ENCODE measurements at regions not wholly inside any gene's neighbourhood (a gene's known extent, or its start where the extent isn't known, plus 50 kb on each side); places are given as distances from the start of the nearest gene placed in this dataset.

GRCh38 chr3:59596741-59597140, 546.9 kb upstream of the CFAP20DC start:
- TF ChIP-seq POLR2A (IDR thresholded peaks at IDR 0.05), result no peak
- no peak for TF ChIP-seq CTCF (IDR thresholded peaks at IDR 0.05)

Data from heart left ventricle (tissue), 13 donors.